Sigmoid colon (tissue), 4 donors: ENCODE measurements at regions not wholly inside any gene's neighbourhood (a gene's known extent, or its start where the extent isn't known, plus 50 kb on each side); places are given as distances from the start of the nearest gene placed in this dataset.

ENCODE experiments used
- EP300 ChIP-seq, 4 donors: sonication (generic); formaldehyde crosslinking; IDR thresholded peaks; one replicate each; pipeline ENCODE4 v1.6.1; 2017; ENCODE audit warnings: antibody characterized with exemption in 4 of 4
- POLR2A ChIP-seq, 2 donors: fragments of 450-650 bp; IDR thresholded peaks; one replicate each; pipeline ENCODE4 v1.6.1; 2016; ENCODE audit warnings: antibody characterized with exemption in 2 of 2, mild to moderate bottlenecking in 2 of 2, moderate library complexity in 2 of 2
- POLR2AphosphoS5 ChIP-seq, 4 donors: sonication (generic); formaldehyde crosslinking; IDR thresholded peaks; one replicate each; pipeline ENCODE4 v1.6.1; 2017; ENCODE audit warnings: antibody characterized with exemption in 4 of 4
- TF ChIP-seq, protein P1 (sequence below), 4 experiments: fragments of 450-650 bp in 3 of 4; fragments of 200-600 bp in 1 of 4; IDR thresholded peaks; one replicate each; pipeline ENCODE4 v1.5.1; 2016 to 2019; ENCODE audit warnings: antibody characterized with exemption in 4 of 4, mild to moderate bottlenecking in 3 of 4, moderate library complexity in 2 of 4

GRCh38 chr21:43312011-43312410 lies 114.9 kb downstream of the SIK1 start:
- TF ChIP-seq POLR2A (IDR thresholded peaks at IDR 0.05) = no peak
- TF ChIP-seq, protein P1, sequence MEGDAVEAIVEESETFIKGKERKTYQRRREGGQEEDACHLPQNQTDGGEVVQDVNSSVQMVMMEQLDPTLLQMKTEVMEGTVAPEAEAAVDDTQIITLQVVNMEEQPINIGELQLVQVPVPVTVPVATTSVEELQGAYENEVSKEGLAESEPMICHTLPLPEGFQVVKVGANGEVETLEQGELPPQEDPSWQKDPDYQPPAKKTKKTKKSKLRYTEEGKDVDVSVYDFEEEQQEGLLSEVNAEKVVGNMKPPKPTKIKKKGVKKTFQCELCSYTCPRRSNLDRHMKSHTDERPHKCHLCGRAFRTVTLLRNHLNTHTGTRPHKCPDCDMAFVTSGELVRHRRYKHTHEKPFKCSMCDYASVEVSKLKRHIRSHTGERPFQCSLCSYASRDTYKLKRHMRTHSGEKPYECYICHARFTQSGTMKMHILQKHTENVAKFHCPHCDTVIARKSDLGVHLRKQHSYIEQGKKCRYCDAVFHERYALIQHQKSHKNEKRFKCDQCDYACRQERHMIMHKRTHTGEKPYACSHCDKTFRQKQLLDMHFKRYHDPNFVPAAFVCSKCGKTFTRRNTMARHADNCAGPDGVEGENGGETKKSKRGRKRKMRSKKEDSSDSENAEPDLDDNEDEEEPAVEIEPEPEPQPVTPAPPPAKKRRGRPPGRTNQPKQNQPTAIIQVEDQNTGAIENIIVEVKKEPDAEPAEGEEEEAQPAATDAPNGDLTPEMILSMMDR (IDR thresholded peaks at IDR 0.05) = no peak
- TF ChIP-seq POLR2AphosphoS5 (IDR thresholded peaks at IDR 0.05) = no peak
- no peak for TF ChIP-seq EP300 (IDR thresholded peaks at IDR 0.05)
